Tibial nerve (tissue), 4 donors: ENCODE measurements at regions not wholly inside any gene's neighbourhood (a gene's known extent, or its start where the extent isn't known, plus 50 kb on each side); places are given as distances from the start of the nearest gene placed in this dataset.

Experiments used
- DNase-seq, 2 donors: peaks; one replicate each; pipeline ENCODE4 v3.0.0-alpha.2; 2019; ENCODE audit warnings: low spot score in 2 of 2
- H3K27ac ChIP-seq, 4 donors: fragments of 200-600 bp; sonication (generic) in 3 of 4; one replicate each; pipeline ENCODE4 v1.5.1; 2017 to 2019; ENCODE audit warnings: mild to moderate bottlenecking in 1 of 4
- H3K27me3 ChIP-seq, 2 donors: fragments of 200-600 bp; sonication (generic) in 1 of 2; one replicate each; pipeline versions ENCODE4 v1.5.1 to v1.6.0; 2017 to 2019
- H3K36me3 ChIP-seq, 3 donors: fragments of 200-600 bp; sonication (generic); one replicate each; pipeline ENCODE4 v1.5.1; 2018 to 2019
- H3K4me1 ChIP-seq, 4 donors: fragments of 200-600 bp; sonication (generic) in 3 of 4; one replicate each; pipeline ENCODE4 v1.5.1; 2017 to 2019
- H3K4me3 ChIP-seq, 4 donors: fragments of 200-600 bp; sonication (generic) in 3 of 4; one replicate each; pipeline ENCODE4 v1.5.1; 2017 to 2019; ENCODE audit warnings: mild to moderate bottlenecking in 1 of 4, moderate library complexity in 1 of 4
- H3K9me3 ChIP-seq, 4 donors: fragments of 200-600 bp; sonication (generic) in 3 of 4; one replicate each; pipeline ENCODE4 v1.5.1; 2017 to 2019
- CTCF ChIP-seq, 5 experiments: fragments of 200-600 bp in 3 of 5; fragments of 450-650 bp in 2 of 5; sonication (generic) in 3 of 5; IDR thresholded peaks; one replicate each; pipeline ENCODE4 v1.5.1; 2016 to 2019; ENCODE audit warnings: antibody characterized with exemption in 5 of 5, mild to moderate bottlenecking in 3 of 5, moderate library complexity in 2 of 5
- EP300 ChIP-seq, 2 donors: sonication (generic); formaldehyde crosslinking; IDR thresholded peaks; one replicate each; pipeline ENCODE4 v1.6.1; 2017; ENCODE audit warnings: antibody characterized with exemption in 2 of 2, mild to moderate bottlenecking in 1 of 2
- POLR2A ChIP-seq, 2 donors: fragments of 450-650 bp; IDR thresholded peaks; one replicate each; pipeline ENCODE4 v1.6.1; 2017; ENCODE audit warnings: antibody characterized with exemption in 2 of 2, mild to moderate bottlenecking in 2 of 2, moderate library complexity in 2 of 2
- WGBS, 2 donors: methylation state at CpG; one replicate each; pipeline ENCODE4 v1.1.5; 2018; 5-methylcytosine and 5-hydroxymethylcytosine counted together

- H3K27me3 ChIP-seq, result no peaks in the 10 kb centered on the region
- H3K9me3 ChIP-seq, result no peaks in the 10 kb centered on the region
- TF ChIP-seq CTCF (IDR thresholded peaks at IDR 0.05), result no peak
- no peak for TF ChIP-seq POLR2A (IDR thresholded peaks at IDR 0.05)
- no peak for TF ChIP-seq EP300 (IDR thresholded peaks at IDR 0.05)
- no peaks in the 10 kb centered on the region for H3K4me1 ChIP-seq
- no peaks in the 10 kb centered on the region for H3K36me3 ChIP-seq
- H3K27ac ChIP-seq, result no peak overlapping the region
- no peak for DNase-seq
- no peak overlapping the region for H3K4me3 ChIP-seq
- WGBS, 2 donors, result 73 to 79% methylated on average over 4 of the region's 4 CpGs
These were observed 2403.7 kb upstream of the C9orf72 start for GRCh38 chr9:29976981-29977380.

GRCh38 chr9:29981013-29981412 is 2403.4 kb upstream of the ACO1 start:
- Histone ChIP-seq H3K27me3 (no peaks in the 10 kb centered on the region), H3K27ac (no peak overlapping the region), H3K36me3 (no peaks in the 10 kb centered on the region), H3K4me3 (no peak overlapping the region), H3K9me3 (no peaks in the 10 kb centered on the region), H3K4me1 (no peaks in the 10 kb centered on the region)
- WGBS, 2 donors, result 64 to 65% methylated on average over 4 of the region's 4 CpGs
- no peak for DNase-seq
- no peak for TF ChIP-seq EP300 (IDR thresholded peaks at IDR 0.05)
- TF ChIP-seq POLR2A (IDR thresholded peaks at IDR 0.05), result no peak

- no peak for DNase-seq
- H3K36me3 ChIP-seq, result no peaks in the 10 kb centered on the region
- peaks cover 0 to 4% (median 0%) of the 10 kb centered on the region in 4 donors for H3K9me3 ChIP-seq
- no peak overlapping the region for H3K27ac ChIP-seq
- H3K27me3 ChIP-seq, result no peaks in the 10 kb centered on the region
- no peaks in the 10 kb centered on the region for H3K4me1 ChIP-seq
- TF ChIP-seq POLR2A (IDR thresholded peaks at IDR 0.05) (no peak), CTCF (IDR thresholded peaks at IDR 0.05) (no peak), EP300 (IDR thresholded peaks at IDR 0.05) (no peak)
- H3K4me3 ChIP-seq, result no peak overlapping the region
These were observed 2384.8 kb upstream of the ACO1 start for GRCh38 chr9:29999645-30000044.

- H3K27me3 ChIP-seq, result no peaks in the 10 kb centered on the region
- TF ChIP-seq EP300 (IDR thresholded peaks at IDR 0.05), result no peak
- no peak for TF ChIP-seq CTCF (IDR thresholded peaks at IDR 0.05)
- TF ChIP-seq POLR2A (IDR thresholded peaks at IDR 0.05), result no peak
- no peaks in the 10 kb centered on the region for H3K4me1 ChIP-seq
- 80 to 82% methylated on average over 3 of the region's 3 CpGs for WGBS, 2 donors
- no peak overlapping the region for H3K27ac ChIP-seq
- H3K36me3 ChIP-seq, result no peaks in the 10 kb centered on the region
- no peak overlapping the region for H3K4me3 ChIP-seq
- no peaks in the 10 kb centered on the region for H3K9me3 ChIP-seq
- no peak for DNase-seq
These were observed 2373.8 kb upstream of the ACO1 start for GRCh38 chr9:30010691-30011090.

- Histone ChIP-seq H3K9me3 (no peaks in the 10 kb centered on the region), H3K4me3 (no peak overlapping the region), H3K27ac (no peak overlapping the region), H3K27me3 (no peaks in the 10 kb centered on the region), H3K36me3 (no peaks in the 10 kb centered on the region), H3K4me1 (no peaks in the 10 kb centered on the region)
- no peak for DNase-seq
- TF ChIP-seq POLR2A (IDR thresholded peaks at IDR 0.05) (no peak), CTCF (IDR thresholded peaks at IDR 0.05) (no peak), EP300 (IDR thresholded peaks at IDR 0.05) (no peak)
These were observed 2371.8 kb upstream of the ACO1 start for GRCh38 chr9:30012622-30013021.

- 48 to 60% methylated on average over 4 of the region's 4 CpGs for WGBS, 2 donors
- H3K9me3 ChIP-seq, result no peaks in the 10 kb centered on the region
These were observed 2369.4 kb upstream of the ACO1 start for GRCh38 chr9:30015073-30015472.

More at GRCh38 chr9:30015073-30015472, 2369.4 kb upstream of the ACO1 start:
- no peak for DNase-seq
- no peaks in the 10 kb centered on the region for H3K27me3 ChIP-seq
- no peaks in the 10 kb centered on the region for H3K4me1 ChIP-seq
- no peaks in the 10 kb centered on the region for H3K36me3 ChIP-seq
- H3K4me3 ChIP-seq, result no peak overlapping the region
- TF ChIP-seq POLR2A (IDR thresholded peaks at IDR 0.05), result no peak
- no peak for TF ChIP-seq CTCF (IDR thresholded peaks at IDR 0.05)
- TF ChIP-seq EP300 (IDR thresholded peaks at IDR 0.05), result no peak
- no peak overlapping the region for H3K27ac ChIP-seq
